Kidney tubule cell (primary cell): ENCODE measurements at regions not wholly inside any gene's neighbourhood (a gene's known extent, or its start where the extent isn't known, plus 50 kb on each side); places are given as distances from the start of the nearest gene placed in this dataset.
A peak's percentile ranks its signal among the peaks of the same experiment; 100 is the strongest.

Experiments
- DNase-seq: peaks from one replicate; pipeline ENCODE4 v3.0.0-alpha.2; 2018; ENCODE audit warnings: low spot score

- peak; percentile 80 for DNase-seq
Observed at GRCh38 chr9:106655966-106656365, 207.0 kb upstream of the ZNF462 start.

- peak; percentile 12 for DNase-seq
Observed at GRCh38 chr9:106657926-106658325, 205.0 kb upstream of the ZNF462 start.

- DNase-seq: no peak
Observed at GRCh38 chr9:106668534-106668933, 194.4 kb upstream of the ZNF462 start.

- DNase-seq: no peak
Observed at GRCh38 chr9:106669835-106670234, 193.1 kb upstream of the ZNF462 start.

- no peak for DNase-seq
Observed at GRCh38 chr9:106670418-106670817, 192.5 kb upstream of the ZNF462 start.

GRCh38 chr9:106675780-106676179, 187.2 kb upstream of the ZNF462 start:
- peak; percentile 68 for DNase-seq

- DNase-seq: no peak
Observed at GRCh38 chr9:106677374-106677773, 185.6 kb upstream of the ZNF462 start.

- DNase-seq: no peak
Observed at GRCh38 chr9:106677830-106678229, 185.1 kb upstream of the ZNF462 start.

- no peak for DNase-seq
Observed at GRCh38 chr9:106678273-106678672, 184.7 kb upstream of the ZNF462 start.

GRCh38 chr9:106682420-106682819, 180.5 kb upstream of the ZNF462 start:
- peak; percentile 65 for DNase-seq

GRCh38 chr9:106683454-106683853, 179.5 kb upstream of the ZNF462 start:
- no peak for DNase-seq

GRCh38 chr9:106684940-106685695, 177.8 kb upstream of the ZNF462 start:
- no peak for DNase-seq

GRCh38 chr9:106689089-106689488, 173.9 kb upstream of the ZNF462 start:
- DNase-seq: no peak

GRCh38 chr9:106691627-106692026, 171.3 kb upstream of the ZNF462 start:
- DNase-seq: no peak

GRCh38 chr9:106693558-106693957, 169.4 kb upstream of the ZNF462 start:
- DNase-seq: no peak

GRCh38 chr9:106696804-106697203, 166.2 kb upstream of the ZNF462 start:
- DNase-seq: no peak

- no peak for DNase-seq
Observed at GRCh38 chr9:106697390-106697749, 165.6 kb upstream of the ZNF462 start.

- DNase-seq: peak; percentile 77
Observed at GRCh38 chr9:106697750-106698502, 165.0 kb upstream of the ZNF462 start.

- peak; percentile 32 for DNase-seq
Observed at GRCh38 chr9:106700676-106701075, 162.3 kb upstream of the ZNF462 start.

GRCh38 chr9:106701611-106702010, 161.4 kb upstream of the ZNF462 start:
- peak; percentile 83 for DNase-seq

- DNase-seq: peak; percentile 4
Observed at GRCh38 chr9:106704056-106704615, 158.8 kb upstream of the ZNF462 start.

GRCh38 chr9:106707291-106707690, 155.7 kb upstream of the ZNF462 start:
- no peak for DNase-seq
